Neural cell (in vitro differentiated cells): ENCODE measurements at regions not wholly inside any gene's neighbourhood (a gene's known extent, or its start where the extent isn't known, plus 50 kb on each side); places are given as distances from the start of the nearest gene placed in this dataset.
"Not testable (repeated sequence)": the region's sequence is repeated elsewhere in the genome, so short reads cannot be mapped to it uniquely, and the experiment has no call there.

ENCODE experiments used
- H2AFZ ChIP-seq: fragments of 200-600, 300-800 bp; sonication (generic), shearing (Covaris generic); 2 replicates; pipeline ENCODE4 v1.6.0; 2014; ENCODE audit warnings: low read depth, mild to moderate bottlenecking, antibody characterized with exemption, low read length, moderate library complexity
- H3F3A ChIP-seq: fragments of 200-600 bp; shearing (Covaris generic); 2 replicates; pipeline ENCODE4 v1.6.1; 2016; ENCODE audit warnings: mild to moderate bottlenecking, moderate library complexity, mixed read lengths, antibody characterized with exemption, low read length; ENCODE audit not compliant: insufficient read depth, poor library complexity, severe bottlenecking
- H3K27ac ChIP-seq: fragments of 200-600, 300-800 bp; sonication (generic), shearing (Covaris generic); 2 replicates; pipeline ENCODE4 v1.5.1; 2014; ENCODE audit warnings: mild to moderate bottlenecking, low read length, moderate library complexity
- H3K27me3 ChIP-seq: fragments of 300-800, 200-600 bp; sonication (generic), shearing (Covaris generic); 2 replicates; pipeline ENCODE4 v1.6.0; 2014; ENCODE audit warnings: mild to moderate bottlenecking, low read depth, low read length, moderate library complexity; ENCODE audit not compliant: insufficient read depth
- H3K36me3 ChIP-seq: fragments of 300-800, 200-600 bp; sonication (generic), shearing (Covaris generic); 2 replicates; pipeline ENCODE4 v1.5.1; 2014; ENCODE audit warnings: mild to moderate bottlenecking, antibody characterized with exemption, low read length, moderate library complexity; ENCODE audit not compliant: insufficient read depth
- H3K4me2 ChIP-seq: fragments of 300-800, 200-600 bp; sonication (generic), shearing (Covaris generic); 2 replicates; pipeline ENCODE4 v1.6.0; 2014; ENCODE audit warnings: mild to moderate bottlenecking, low read length
- H3K4me3 ChIP-seq: fragments of 300-800, 200-600 bp; sonication (generic), shearing (Covaris generic); 2 replicates; pipeline ENCODE4 v1.5.1; 2014; ENCODE audit warnings: mild to moderate bottlenecking, low read length, moderate library complexity
- H3K79me2 ChIP-seq: fragments of 200-600 bp; shearing (Covaris generic); replicated peaks from 2 replicates; pipeline ENCODE4 v1.6.0; 2014; ENCODE audit warnings: mild to moderate bottlenecking, low read length, moderate library complexity; ENCODE audit not compliant: insufficient read depth
- H3K9ac ChIP-seq: fragments of 300-800, 200-600 bp; sonication (generic), shearing (Covaris generic); 2 replicates; pipeline ENCODE4 v1.6.1; 2016; ENCODE audit warnings: mild to moderate bottlenecking, low read length, mixed read lengths
- H3K9me2 ChIP-seq: fragments of 200-600 bp; shearing (Covaris generic); 2 replicates; pipeline ENCODE4 v1.6.1; 2016; ENCODE audit warnings: mild to moderate bottlenecking, low read length, mixed read lengths; ENCODE audit not compliant: insufficient read depth
- H3K9me3 ChIP-seq: fragments of 200-600, 300-800 bp; sonication (generic), shearing (Covaris generic); 2 replicates; pipeline ENCODE4 v1.6.1; 2016; ENCODE audit warnings: mild to moderate bottlenecking, mixed run types, low read length, moderate library complexity, mixed read lengths
- H4K20me1 ChIP-seq: fragments of 200-600 bp; shearing (Covaris generic); 2 replicates; pipeline ENCODE4 v1.6.1; 2016; ENCODE audit warnings: mild to moderate bottlenecking, mixed run types; ENCODE audit not compliant: insufficient read depth
- CTCF ChIP-seq: fragments of 450-650 bp; IDR thresholded peaks from 2 replicates; pipeline ENCODE4 v1.5.1; 2014; ENCODE audit warnings: antibody characterized with exemption, mild to moderate bottlenecking, moderate library complexity; ENCODE audit not compliant: poor library complexity, severe bottlenecking
- EP300 ChIP-seq: fragments of 450-650 bp; conservative IDR thresholded peaks from 2 replicates; pipeline ENCODE4 v1.6.1; 2014; ENCODE audit warnings: antibody characterized with exemption, mild to moderate bottlenecking, moderate library complexity; ENCODE audit not compliant: poor library complexity, severe bottlenecking
- EZH2 ChIP-seq: fragments of 200-600, 300-800 bp; shearing (Covaris generic), sonication (generic); IDR thresholded peaks from 2 replicates; pipeline ENCODE4 v1.6.1; 2014; ENCODE audit warnings: antibody characterized with exemption, low read length, borderline replicate concordance, mild to moderate bottlenecking; ENCODE audit not compliant: insufficient read depth, poor library complexity, severe bottlenecking
- MXI1 ChIP-seq: fragments of 450-650 bp; conservative IDR thresholded peaks from 2 replicates; pipeline ENCODE4 v1.6.1; 2014; ENCODE audit warnings: antibody characterized with exemption, mild to moderate bottlenecking; ENCODE audit not compliant: poor library complexity, severe bottlenecking
- POLR2AphosphoS5 ChIP-seq: IDR thresholded peaks from 2 replicates; pipeline ENCODE4 v1.6.1; 2012
- RAD21 ChIP-seq: fragments of 450-650 bp; conservative IDR thresholded peaks from 2 replicates; pipeline ENCODE4 v1.6.1; 2014; ENCODE audit warnings: antibody characterized with exemption, mild to moderate bottlenecking, moderate library complexity
- REST ChIP-seq: IDR thresholded peaks from 2 replicates; pipeline ENCODE4 v1.6.1; 2012; ENCODE audit warnings: borderline replicate concordance
- SMC3 ChIP-seq: fragments of 450-650 bp; conservative IDR thresholded peaks from 2 replicates; pipeline ENCODE4 v1.6.1; 2014; ENCODE audit warnings: antibody characterized with exemption, mild to moderate bottlenecking, moderate library complexity; ENCODE audit not compliant: poor library complexity
- TAF1 ChIP-seq: IDR thresholded peaks from 2 replicates; pipeline ENCODE4 v1.6.1; 2012; ENCODE audit warnings: low read depth

GRCh38 chr2:199042660-199043379, 414.9 kb downstream of the SATB2 start:
- Histone ChIP-seq H3K27ac (no peak overlapping the region), H3K9me3 (no peaks in the 10 kb centered on the region), H3K79me2 (no peaks in the 10 kb centered on the region), H2AFZ (no peak overlapping the region), H3K27me3 (no peaks in the 10 kb centered on the region), H3K9me2 (no peaks in the 10 kb centered on the region), H3F3A (no peaks in the 10 kb centered on the region), H3K4me2 (no peak overlapping the region), H4K20me1 (no peaks in the 10 kb centered on the region), H3K9ac (no peak overlapping the region), H3K4me3 (no peak overlapping the region), H3K36me3 (no peaks in the 10 kb centered on the region)
- TF ChIP-seq CTCF, result no peak

- Histone ChIP-seq H3K9me2 (no peaks in the 10 kb centered on the region), H3K27ac (no peak overlapping the region), H3K4me3 (no peak overlapping the region), H3F3A (no peaks in the 10 kb centered on the region), H2AFZ (no peak overlapping the region), H3K27me3 (no peaks in the 10 kb centered on the region), H3K9ac (no peak overlapping the region), H4K20me1 (no peaks in the 10 kb centered on the region), H3K79me2 (no peaks in the 10 kb centered on the region), H3K9me3 (no peaks in the 10 kb centered on the region), H3K4me2 (no peak overlapping the region), H3K36me3 (no peaks in the 10 kb centered on the region)
- TF ChIP-seq EP300 (no peak), TAF1 (no peak), POLR2AphosphoS5 (no peak), EZH2 (no peak), SMC3 (no peak), RAD21 (no peak), REST (no peak), CTCF (no peak), MXI1 (no peak)
Observed at GRCh38 chr2:199040522-199040921, 417.2 kb downstream of the SATB2 start.

GRCh38 chr2:199033761-199034160, 424.0 kb downstream of the SATB2 start:
- not testable (repeated sequence) for H3K4me2 ChIP-seq, H3K9ac ChIP-seq, H3K27ac ChIP-seq, H3K4me3 ChIP-seq, H3K36me3 ChIP-seq, H3K27me3 ChIP-seq, H3K9me2 ChIP-seq, H2AFZ ChIP-seq, H3K79me2 ChIP-seq, H4K20me1 ChIP-seq, H3K9me3 ChIP-seq, H3F3A ChIP-seq
